GM06990 (cell line): ENCODE measurements at regions not wholly inside any gene's neighbourhood (a gene's known extent, or its start where the extent isn't known, plus 50 kb on each side); places are given as distances from the start of the nearest gene placed in this dataset.

Experiments
- DNase-seq: peaks from one replicate; pipeline ENCODE4 v3.0.0-alpha.2; 2011; ENCODE audit not compliant: insufficient read length; ENCODE audit errors: extremely low read depth
- H3K27me3 ChIP-seq: replicated peaks from 2 replicates; pipeline ENCODE4 v1.6.0; 2011; ENCODE audit warnings: low read length; ENCODE audit not compliant: control insufficient read depth, insufficient read depth
- H3K36me3 ChIP-seq: 2 replicates; pipeline ENCODE4 v1.5.1; 2011; ENCODE audit warnings: low read length; ENCODE audit not compliant: control insufficient read depth, insufficient read depth
- H3K4me3 ChIP-seq: replicated peaks from 2 replicates; pipeline ENCODE4 v1.5.1; 2011; ENCODE audit warnings: low read depth, mild to moderate bottlenecking, control low read depth, low read length
- TF ChIP-seq, protein P1 (sequence below): IDR thresholded peaks from 2 replicates; pipeline ENCODE4 v1.5.1; 2011; ENCODE audit warnings: low read length, control low read depth, mild to moderate bottlenecking, inconsistent platforms; ENCODE audit not compliant: insufficient read depth, poor library complexity, severe bottlenecking

DNA sequence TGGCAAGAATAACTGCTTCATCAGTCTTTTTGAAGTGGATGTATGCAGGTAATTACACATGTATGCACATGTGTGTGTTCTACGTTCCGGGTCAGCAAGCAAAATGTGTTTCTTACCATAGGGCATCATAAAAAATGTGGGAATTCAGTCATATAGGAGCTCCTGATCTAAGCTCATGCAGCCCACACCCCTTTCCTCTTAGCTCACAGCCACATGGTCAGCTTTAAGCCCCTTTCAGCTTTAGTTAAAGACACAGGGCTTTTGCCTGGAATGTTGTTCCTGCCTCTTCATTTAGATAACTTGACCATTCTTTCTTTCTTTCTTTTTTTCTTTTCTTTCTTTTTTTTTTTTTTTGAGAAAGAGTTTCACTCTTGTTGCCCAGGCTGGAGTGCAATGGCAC is 258.1 kb downstream of the RPS24 start:
- TF ChIP-seq, protein P1, sequence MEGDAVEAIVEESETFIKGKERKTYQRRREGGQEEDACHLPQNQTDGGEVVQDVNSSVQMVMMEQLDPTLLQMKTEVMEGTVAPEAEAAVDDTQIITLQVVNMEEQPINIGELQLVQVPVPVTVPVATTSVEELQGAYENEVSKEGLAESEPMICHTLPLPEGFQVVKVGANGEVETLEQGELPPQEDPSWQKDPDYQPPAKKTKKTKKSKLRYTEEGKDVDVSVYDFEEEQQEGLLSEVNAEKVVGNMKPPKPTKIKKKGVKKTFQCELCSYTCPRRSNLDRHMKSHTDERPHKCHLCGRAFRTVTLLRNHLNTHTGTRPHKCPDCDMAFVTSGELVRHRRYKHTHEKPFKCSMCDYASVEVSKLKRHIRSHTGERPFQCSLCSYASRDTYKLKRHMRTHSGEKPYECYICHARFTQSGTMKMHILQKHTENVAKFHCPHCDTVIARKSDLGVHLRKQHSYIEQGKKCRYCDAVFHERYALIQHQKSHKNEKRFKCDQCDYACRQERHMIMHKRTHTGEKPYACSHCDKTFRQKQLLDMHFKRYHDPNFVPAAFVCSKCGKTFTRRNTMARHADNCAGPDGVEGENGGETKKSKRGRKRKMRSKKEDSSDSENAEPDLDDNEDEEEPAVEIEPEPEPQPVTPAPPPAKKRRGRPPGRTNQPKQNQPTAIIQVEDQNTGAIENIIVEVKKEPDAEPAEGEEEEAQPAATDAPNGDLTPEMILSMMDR = no peak
- Histone ChIP-seq H3K4me3 (no peak overlapping the region), H3K27me3 (peaks cover 2% of the 10 kb centered on the region), H3K36me3 (no peaks in the 10 kb centered on the region)
- no peak for DNase-seq

DNA sequence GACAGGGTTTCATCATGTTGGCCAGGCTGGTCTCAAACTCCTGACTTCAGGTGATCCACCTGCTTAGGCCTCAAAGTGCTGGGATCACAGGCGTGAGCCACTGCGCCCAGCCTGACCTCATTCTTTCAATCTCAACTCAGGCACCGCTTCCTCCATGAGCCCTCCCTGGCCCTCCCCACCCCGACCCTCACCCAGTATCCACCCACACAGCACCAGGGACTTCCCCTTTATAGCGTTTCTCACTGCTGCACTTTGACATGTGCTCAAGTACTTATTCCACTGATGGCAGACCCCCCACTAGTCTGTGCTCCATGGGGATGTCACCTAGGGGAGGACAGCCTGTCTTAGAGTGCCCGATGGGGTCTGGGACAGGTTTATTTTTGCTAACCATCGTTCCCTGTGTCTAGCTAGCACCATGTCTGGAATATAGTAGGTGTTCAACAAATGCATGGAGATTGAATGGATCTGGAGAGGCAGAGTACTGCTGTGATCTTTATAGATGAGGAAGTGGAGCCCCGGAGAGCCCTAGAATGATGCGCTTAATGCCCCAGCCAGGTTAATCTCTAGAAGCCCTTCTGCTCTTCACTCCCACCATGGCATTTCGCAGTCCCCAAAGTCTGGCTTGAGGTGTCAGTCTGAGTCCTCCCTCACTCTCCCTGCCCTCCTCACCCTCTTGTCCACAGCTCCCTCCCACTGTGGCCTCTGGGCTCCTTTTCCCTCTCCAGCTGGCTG is 258.8 kb downstream of the RPS24 start:
- no peak for DNase-seq
- TF ChIP-seq, protein P1 = no peak
- H3K27me3 ChIP-seq = peaks cover 2% of the 10 kb centered on the region
- no peak overlapping the region for H3K4me3 ChIP-seq
- H3K36me3 ChIP-seq = no peaks in the 10 kb centered on the region

DNA sequence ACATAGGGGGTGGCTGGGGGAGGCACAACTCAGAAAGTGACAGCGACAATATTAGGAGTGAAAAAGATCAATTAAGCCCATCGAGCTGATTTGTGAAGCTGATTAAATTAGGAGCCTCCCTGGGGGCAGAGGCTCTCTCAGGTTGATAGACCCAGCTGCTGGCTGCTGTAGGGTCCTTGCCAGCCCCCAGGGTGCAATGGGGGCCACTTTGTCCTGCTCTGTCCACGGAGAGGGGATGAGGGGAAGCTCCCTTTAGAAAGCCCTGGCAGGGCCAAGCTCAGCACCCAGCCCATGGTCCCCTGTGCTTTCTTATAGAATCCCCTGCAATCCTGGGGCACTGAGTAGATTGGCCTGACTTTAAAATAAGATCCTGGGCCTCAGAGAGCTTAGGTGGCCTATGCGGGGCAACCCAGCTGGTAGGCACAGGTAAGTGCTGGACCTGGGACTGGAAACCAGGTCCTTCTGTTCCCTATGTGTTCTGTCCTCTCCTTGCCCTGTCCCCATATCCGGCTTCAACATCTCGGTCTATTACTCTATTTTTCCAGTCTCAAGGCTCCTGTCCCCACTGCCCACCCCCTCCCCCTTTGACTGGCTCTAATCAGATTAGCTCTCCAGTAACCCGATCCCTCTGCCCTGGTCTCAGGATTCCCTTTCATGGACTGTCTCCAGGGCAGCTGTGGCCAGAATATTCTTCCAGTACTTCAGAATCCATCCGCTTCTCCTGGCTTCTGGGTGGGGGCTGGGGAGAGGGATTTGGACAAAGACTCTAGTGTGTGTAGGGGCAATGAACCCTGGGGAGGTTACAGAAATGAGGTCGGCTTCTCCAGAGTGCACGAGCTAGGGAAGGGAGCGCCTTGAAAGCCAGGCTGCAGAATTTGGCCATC is 259.6 kb downstream of the RPS24 start:
- H3K27me3 ChIP-seq = peaks cover 2% of the 10 kb centered on the region
- H3K36me3 ChIP-seq = no peaks in the 10 kb centered on the region
- TF ChIP-seq, protein P1 = no peak
- no peak for DNase-seq
- H3K4me3 ChIP-seq = no peak overlapping the region

DNA sequence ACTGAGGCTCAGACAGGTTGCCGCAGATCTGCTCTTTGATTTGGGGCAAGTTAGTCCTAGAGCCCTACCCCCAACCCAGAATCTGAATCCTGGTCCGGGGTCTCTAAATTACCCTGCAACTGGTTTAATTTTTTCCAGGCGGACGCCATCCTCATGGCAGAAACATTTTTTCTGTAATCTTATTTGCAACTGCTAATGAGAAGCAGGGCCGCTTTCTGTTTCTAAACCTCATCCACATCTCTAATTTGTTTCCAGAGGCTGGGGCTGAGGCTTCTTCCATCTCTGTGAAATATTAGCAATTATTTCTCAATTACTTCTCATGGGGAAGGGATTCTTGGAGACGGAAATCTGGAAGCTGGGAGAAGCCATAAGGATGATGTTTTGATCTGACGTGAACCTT is 261.6 kb downstream of the RPS24 start:
- no peak for DNase-seq
- H3K4me3 ChIP-seq = no peak overlapping the region
- H3K36me3 ChIP-seq = no peaks in the 10 kb centered on the region
- H3K27me3 ChIP-seq = no peaks in the 10 kb centered on the region
- TF ChIP-seq, protein P1 = no peak

- TF ChIP-seq, protein P1 = no peak
- no peaks in the 10 kb centered on the region for H3K36me3 ChIP-seq
These were observed 263.1 kb downstream of the RPS24 start for GRCh38 chr10:78296785-78297184.

More at GRCh38 chr10:78296785-78297184, 263.1 kb downstream of the RPS24 start:
- no peaks in the 10 kb centered on the region for H3K27me3 ChIP-seq
- H3K4me3 ChIP-seq = no peak overlapping the region
- DNase-seq = no peak
